Keratinocyte (primary cell): ENCODE measurements at regions not wholly inside any gene's neighbourhood (a gene's known extent, or its start where the extent isn't known, plus 50 kb on each side); places are given as distances from the start of the nearest gene placed in this dataset.

Source experiments
- DNase-seq: peaks from one replicate; pipeline ENCODE4 v3.0.0-alpha.2; 2011; ENCODE audit warnings: low read depth, missing footprints, low spot score
- FAIRE-seq: peaks from 2 replicates; lab custom pipeline; 2011; peaks lifted over from hg19 to GRCh38; lab: Jason Lieb, UNC
- H2AFZ ChIP-seq: 2 replicates; pipeline ENCODE4 v1.6.0; 2012; ENCODE audit warnings: low read length, control low read depth, inconsistent platforms; ENCODE audit not compliant: control insufficient read depth
- H3K27ac ChIP-seq: 2 replicates; pipeline ENCODE4 v1.5.1; 2011; ENCODE audit warnings: low read length; ENCODE audit not compliant: control insufficient read depth, insufficient read depth
- H3K27me3 ChIP-seq: 3 replicates; pipeline ENCODE4 v1.6.0; 2011; ENCODE audit warnings: low read length; ENCODE audit not compliant: control insufficient read depth, insufficient read depth; ENCODE audit errors: extremely low read depth
- H3K36me3 ChIP-seq, 2 experiments: 2 replicates in 1 of 2; 3 replicates in 1 of 2; pipeline ENCODE4 v1.5.1; 2011; ENCODE audit warnings: low read length in 2 of 2, mild to moderate bottlenecking in 1 of 2; ENCODE audit not compliant: control insufficient read depth in 2 of 2, insufficient read depth in 2 of 2; ENCODE audit errors: extremely low read depth in 1 of 2
- H3K4me1 ChIP-seq: 3 replicates; pipeline ENCODE4 v1.5.1; 2011; ENCODE audit warnings: low read length; ENCODE audit not compliant: control insufficient read depth, insufficient read depth; ENCODE audit errors: extremely low read depth
- H3K4me2 ChIP-seq: 3 replicates; pipeline ENCODE4 v1.6.0; 2011; ENCODE audit warnings: low read depth, low read length; ENCODE audit not compliant: control insufficient read depth, insufficient read depth; ENCODE audit errors: extremely low read depth
- H3K4me3 ChIP-seq, 3 experiments: fragments of 200-600 bp in 1 of 3; sonication (generic) in 1 of 3; 2 replicates in 2 of 3; 3 replicates in 1 of 3; pipeline ENCODE4 v1.5.1; 2011 to 2016; ENCODE audit warnings: low read length in 3 of 3, mild to moderate bottlenecking in 3 of 3, control low read depth in 2 of 3, inconsistent platforms in 1 of 3, low read depth in 1 of 3, mixed read lengths in 1 of 3, mixed run types in 1 of 3, moderate library complexity in 1 of 3; ENCODE audit not compliant: control insufficient read depth in 2 of 3, insufficient read depth in 2 of 3; ENCODE audit errors: extremely low read depth in 1 of 3
- H3K79me2 ChIP-seq: 2 replicates; pipeline ENCODE4 v1.6.0; 2012; ENCODE audit warnings: low read length; ENCODE audit not compliant: control insufficient read depth, insufficient read depth
- H3K9ac ChIP-seq: 3 replicates; pipeline ENCODE4 v1.6.0; 2011; ENCODE audit warnings: low read length; ENCODE audit not compliant: control insufficient read depth, insufficient read depth; ENCODE audit errors: extremely low read depth
- H3K9me1 ChIP-seq: 3 replicates; pipeline ENCODE4 v1.6.0; 2011; ENCODE audit warnings: low read length; ENCODE audit not compliant: control insufficient read depth, insufficient read depth; ENCODE audit errors: extremely low read depth
- H3K9me3 ChIP-seq: 2 replicates; pipeline ENCODE4 v1.5.1; 2012; ENCODE audit warnings: low read depth, low read length; ENCODE audit not compliant: control insufficient read depth
- H4K20me1 ChIP-seq: 3 replicates; pipeline ENCODE4 v1.6.0; 2011; ENCODE audit warnings: low read length; ENCODE audit not compliant: control insufficient read depth, insufficient read depth; ENCODE audit errors: extremely low read depth
- CTCF ChIP-seq, 3 experiments: IDR thresholded peaks in 1 of 3; conservative IDR thresholded peaks in 1 of 3; optimal IDR thresholded peaks in 1 of 3; 2 replicates in 2 of 3; 3 replicates in 1 of 3; pipeline versions ENCODE3 to v1.5.1; 2011; ENCODE audit warnings: low read length in 3 of 3, mild to moderate bottlenecking in 3 of 3, moderate library complexity in 2 of 3, control low read depth in 1 of 3, inconsistent platforms in 1 of 3; ENCODE audit not compliant: insufficient read depth in 2 of 3; ENCODE audit errors: extremely low read depth in 1 of 3
- EZH2 ChIP-seq: IDR thresholded peaks from one replicate; pipeline ENCODE4 v1.6.1; 2012; ENCODE audit warnings: inconsistent platforms, mild to moderate bottlenecking, low read length, moderate library complexity
- dilution Hi-C: fragments of 300-500 bp; cut with MboI; formaldehyde crosslinking; loops from one replicate; pipeline ENCODE4 v1.7.0; 2020; ENCODE audit warnings: low sequenced_read_pairs; ENCODE audit not compliant: extremely low pct_ligation_motif_present

- no peak overlapping the region for H3K9ac ChIP-seq
- H4K20me1 ChIP-seq: no peaks in the 10 kb centered on the region
- H3K4me2 ChIP-seq: no peak overlapping the region
- dilution Hi-C loops: no loop called here
- H3K27me3 ChIP-seq: peaks cover 30% of the 10 kb centered on the region
- DNase-seq (no peak), FAIRE-seq (no peak)
- H3K27ac ChIP-seq: no peak overlapping the region
- no peak overlapping the region for H3K4me3 ChIP-seq
- H2AFZ ChIP-seq: no peak overlapping the region
- no peaks in the 10 kb centered on the region for H3K79me2 ChIP-seq
- H3K36me3 ChIP-seq: no peaks in the 10 kb centered on the region
- TF ChIP-seq EZH2 (no peak), CTCF (optimal IDR thresholded peaks at IDR 0.05 in 1 of 3, IDR thresholded peaks at IDR 0.05 in 1 of 3, conservative IDR thresholded peaks at IDR 0.05 in 1 of 3; ENCODE audit: extremely low read depth in 1 of 3, insufficient read depth in 2 of 3, low read length in 3 of 3) (no peak)
- no peaks in the 10 kb centered on the region for H3K9me3 ChIP-seq
- no peaks in the 10 kb centered on the region for H3K4me1 ChIP-seq
- no peaks in the 10 kb centered on the region for H3K9me1 ChIP-seq
Observed at GRCh38 chr1:36554323-36554628, 71.6 kb upstream of the CSF3R start.

GRCh38 chr1:36553591-36554322, 71.0 kb upstream of the CSF3R start:
- Histone ChIP-seq H3K36me3 (no peaks in the 10 kb centered on the region), H3K9me3 (no peaks in the 10 kb centered on the region), H3K9ac (no peak overlapping the region), H2AFZ (no peak overlapping the region), H3K4me3 (no peak overlapping the region), H3K27ac (no peak overlapping the region), H3K4me1 (no peaks in the 10 kb centered on the region), H3K9me1 (no peaks in the 10 kb centered on the region), H3K27me3 (peaks cover 30% of the 10 kb centered on the region), H4K20me1 (no peaks in the 10 kb centered on the region), H3K4me2 (no peak overlapping the region), H3K79me2 (no peaks in the 10 kb centered on the region)
- dilution Hi-C loops: no loop called here
- FAIRE-seq: peak; percentile 67
- peak; percentile 19 for DNase-seq
- TF ChIP-seq CTCF (optimal IDR thresholded peaks at IDR 0.05 in 1 of 3, IDR thresholded peaks at IDR 0.05 in 1 of 3, conservative IDR thresholded peaks at IDR 0.05 in 1 of 3; ENCODE audit: extremely low read depth in 1 of 3, insufficient read depth in 2 of 3, low read length in 3 of 3) (peak; percentile 78 to 85 (median 82)), EZH2 (no peak)
